ENCODE measurements at regions not wholly inside any gene's neighbourhood (a gene's known extent, or its start where the extent isn't known, plus 50 kb on each side); places are given as distances from the start of the nearest gene placed in this dataset.
"Not testable (repeated sequence)": the region's sequence is repeated elsewhere in the genome, so short reads cannot be mapped to it uniquely, and the experiment has no call there.

DNA sequence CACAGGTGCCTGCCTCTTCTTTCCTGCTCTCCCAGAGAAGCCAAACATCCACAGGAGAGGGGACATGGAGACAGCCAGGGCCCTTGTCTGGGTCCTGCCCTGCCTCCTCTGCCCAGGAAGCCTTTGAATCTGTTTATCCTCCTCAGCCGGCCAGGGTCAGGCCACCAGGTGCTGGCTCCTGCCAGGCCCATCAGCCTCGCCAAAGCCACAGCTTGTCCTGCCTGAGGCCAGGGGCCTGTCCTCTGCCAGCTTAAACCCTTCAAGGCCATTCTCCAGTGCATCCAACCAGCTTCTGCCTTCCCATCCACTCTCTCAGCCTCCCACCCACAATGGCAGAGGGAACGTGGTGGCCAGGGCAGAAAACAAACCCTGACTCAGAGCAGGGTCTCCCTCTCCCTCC is 254.6 kb downstream of the ANKRD60 start:
- Mint-ChIP-seq H3K27me3 (ENCODE audit: low read depth) (peaks cover 15% of the 10 kb centered on the region), H3K9me3 (peaks cover 3 to 10% of the 10 kb centered on the region in 2 experiments; a peak in 3 of 5 replicates), H3K4me3 (no peak overlapping the region), H3K27ac (no peak overlapping the region), H3K36me3 (ENCODE audit: insufficient read depth in 1 of 3, low read depth in 3 of 3) (no peaks in the 10 kb centered on the region; a peak in 1 of 7 replicates), H3K4me1 (no peaks in the 10 kb centered on the region)
- Histone ChIP-seq H4K20me1 (ENCODE audit: control insufficient read depth, insufficient read depth, insufficient read length) (no peaks in the 10 kb centered on the region), H3K4ac (ENCODE audit: low read depth, low read length) (no peak overlapping the region), H2BK20ac (ENCODE audit: low read depth, low read length, poor library complexity, severe bottlenecking) (no peak overlapping the region), H3K79me2 (ENCODE audit: insufficient read depth, low read length) (no peaks in the 10 kb centered on the region), H4K5ac (ENCODE audit: insufficient read length, low read depth, low read length) (no peak overlapping the region), H4K91ac (ENCODE audit: insufficient read length, low read depth, low read length) (no peak overlapping the region), H2BK12ac (ENCODE audit: insufficient read length, low read depth, low read length) (no peak overlapping the region), H3K23me2 (ENCODE audit: insufficient read length, low read depth, low read length, poor library complexity, severe bottlenecking) (no peaks in the 10 kb centered on the region), H3K27ac (ENCODE audit: insufficient read length, low read depth, low read length) (no peak overlapping the region), H2BK5ac (ENCODE audit: insufficient read length, low read length) (no peak overlapping the region), H2BK120ac (ENCODE audit: low read depth, low read length, poor library complexity, severe bottlenecking) (no peak overlapping the region), H3K23ac (ENCODE audit: insufficient read length, low read depth, low read length) (no peak overlapping the region), H3K9ac (ENCODE audit: extremely low read depth, insufficient read length, low read length) (no peak overlapping the region), H3K79me1 (ENCODE audit: insufficient read depth, low read depth, low read length, poor library complexity, severe bottlenecking) (no peaks in the 10 kb centered on the region), H3K18ac (ENCODE audit: insufficient read length, low read depth, low read length) (no peak overlapping the region), H3K9me3 (ENCODE audit: control insufficient read depth, low read depth, low read length) (no peaks in the 10 kb centered on the region), H2AFZ (ENCODE audit: low read length) (no peak overlapping the region), H3K4me1 (ENCODE audit: insufficient read depth, low read length) (no peaks in the 10 kb centered on the region), H3K27me3 (ENCODE audit: insufficient read depth, low read length) (no peaks in the 10 kb centered on the region), H3K4me2 (ENCODE audit: insufficient read depth, insufficient read length, low read length) (no peak overlapping the region), H2AK5ac (ENCODE audit: insufficient read length, low read length) (no peak overlapping the region), H2BK15ac (ENCODE audit: low read depth, low read length) (no peak overlapping the region), H3K14ac (ENCODE audit: insufficient read depth, low read length) (no peak overlapping the region), H3T11ph (ENCODE audit: low read length) (no peak overlapping the region), H3K56ac (ENCODE audit: insufficient read length, low read depth, low read length) (no peak overlapping the region), H4K8ac (replicated peaks; ENCODE audit: insufficient read length, low read depth, low read length) (no peak overlapping the region)
- no peak for DNase-seq
- TF ChIP-seq, protein P1, sequence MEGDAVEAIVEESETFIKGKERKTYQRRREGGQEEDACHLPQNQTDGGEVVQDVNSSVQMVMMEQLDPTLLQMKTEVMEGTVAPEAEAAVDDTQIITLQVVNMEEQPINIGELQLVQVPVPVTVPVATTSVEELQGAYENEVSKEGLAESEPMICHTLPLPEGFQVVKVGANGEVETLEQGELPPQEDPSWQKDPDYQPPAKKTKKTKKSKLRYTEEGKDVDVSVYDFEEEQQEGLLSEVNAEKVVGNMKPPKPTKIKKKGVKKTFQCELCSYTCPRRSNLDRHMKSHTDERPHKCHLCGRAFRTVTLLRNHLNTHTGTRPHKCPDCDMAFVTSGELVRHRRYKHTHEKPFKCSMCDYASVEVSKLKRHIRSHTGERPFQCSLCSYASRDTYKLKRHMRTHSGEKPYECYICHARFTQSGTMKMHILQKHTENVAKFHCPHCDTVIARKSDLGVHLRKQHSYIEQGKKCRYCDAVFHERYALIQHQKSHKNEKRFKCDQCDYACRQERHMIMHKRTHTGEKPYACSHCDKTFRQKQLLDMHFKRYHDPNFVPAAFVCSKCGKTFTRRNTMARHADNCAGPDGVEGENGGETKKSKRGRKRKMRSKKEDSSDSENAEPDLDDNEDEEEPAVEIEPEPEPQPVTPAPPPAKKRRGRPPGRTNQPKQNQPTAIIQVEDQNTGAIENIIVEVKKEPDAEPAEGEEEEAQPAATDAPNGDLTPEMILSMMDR (conservative IDR thresholded peaks at IDR 0.05): no peak
- no CpG with 5 or more reads among the region's 3 CpGs for WGBS (ENCODE audit: extremely low coverage, insufficient read length, low lambda C conversion rate)

DNA sequence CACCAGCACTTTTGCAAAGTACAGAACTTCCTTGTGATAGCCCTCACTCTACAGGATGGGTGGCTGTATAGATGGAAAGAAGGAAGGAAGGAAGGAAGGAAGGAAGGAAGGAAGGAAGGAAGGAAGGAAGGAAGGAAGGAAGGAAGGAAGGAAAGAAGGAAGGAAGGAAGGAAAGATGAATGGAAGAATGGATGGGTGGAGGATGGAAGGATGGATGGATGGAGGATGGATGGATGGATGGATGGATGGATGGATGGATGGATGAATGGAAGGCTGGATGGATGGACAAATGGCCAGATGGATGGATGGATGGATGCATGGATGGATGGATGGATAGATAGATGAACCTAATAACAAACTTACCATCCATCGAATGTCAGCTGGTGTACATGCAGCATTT is 256.9 kb downstream of the ANKRD60 start:
- H3K27me3 Mint-ChIP-seq (ENCODE audit: low read depth): peaks cover 17% of the 10 kb centered on the region
- H4K5ac ChIP-seq (ENCODE audit: insufficient read length, low read depth, low read length); H2BK12ac ChIP-seq (ENCODE audit: insufficient read length, low read depth, low read length); DNase-seq; H3T11ph ChIP-seq (ENCODE audit: low read length); H3K4me1 Mint-ChIP-seq; H3K18ac ChIP-seq (ENCODE audit: insufficient read length, low read depth, low read length); H4K91ac ChIP-seq (ENCODE audit: insufficient read length, low read depth, low read length); H4K20me1 ChIP-seq (ENCODE audit: control insufficient read depth, insufficient read depth, insufficient read length); H3K4me3 Mint-ChIP-seq; H2AFZ ChIP-seq (ENCODE audit: low read length); H4K8ac ChIP-seq (replicated peaks; ENCODE audit: insufficient read length, low read depth, low read length); H3K23me2 ChIP-seq (ENCODE audit: insufficient read length, low read depth, low read length, poor library complexity, severe bottlenecking); H3K36me3 Mint-ChIP-seq (ENCODE audit: insufficient read depth in 1 of 3, low read depth in 3 of 3); H3K27ac Mint-ChIP-seq; H2BK5ac ChIP-seq (ENCODE audit: insufficient read length, low read length); H2BK120ac ChIP-seq (ENCODE audit: low read depth, low read length, poor library complexity, severe bottlenecking); H3K79me1 ChIP-seq (ENCODE audit: insufficient read depth, low read depth, low read length, poor library complexity, severe bottlenecking); H3K9ac ChIP-seq (ENCODE audit: extremely low read depth, insufficient read length, low read length); H3K27ac ChIP-seq (ENCODE audit: insufficient read length, low read depth, low read length); H3K23ac ChIP-seq (ENCODE audit: insufficient read length, low read depth, low read length); H3K4ac ChIP-seq (ENCODE audit: low read depth, low read length); H2BK15ac ChIP-seq (ENCODE audit: low read depth, low read length); H3K14ac ChIP-seq (ENCODE audit: insufficient read depth, low read length); H3K56ac ChIP-seq (ENCODE audit: insufficient read length, low read depth, low read length); H3K4me1 ChIP-seq (ENCODE audit: insufficient read depth, low read length); H3K27me3 ChIP-seq (ENCODE audit: insufficient read depth, low read length); H3K4me2 ChIP-seq (ENCODE audit: insufficient read depth, insufficient read length, low read length); H3K79me2 ChIP-seq (ENCODE audit: insufficient read depth, low read length); H2BK20ac ChIP-seq (ENCODE audit: low read depth, low read length, poor library complexity, severe bottlenecking); H2AK5ac ChIP-seq (ENCODE audit: insufficient read length, low read length); H3K9me3 ChIP-seq (ENCODE audit: control insufficient read depth, low read depth, low read length): not testable (repeated sequence)
- WGBS (ENCODE audit: extremely low coverage, insufficient read length, low lambda C conversion rate): no CpG with 5 or more reads among the region's 1 CpG
- H3K9me3 Mint-ChIP-seq: peaks cover 3 to 10% of the 10 kb centered on the region in 2 experiments; a peak in 3 of 5 replicates
